Smooth muscle cell (in vitro differentiated cells): ENCODE measurements at regions not wholly inside any gene's neighbourhood (a gene's known extent, or its start where the extent isn't known, plus 50 kb on each side); places are given as distances from the start of the nearest gene placed in this dataset.

ENCODE experiments used
- DNase-seq: peaks from one replicate; lab custom pipeline; 2025; ENCODE audit not compliant: unreplicated experiment; lab: John Stamatoyannopoulos, UW
- H2AFZ ChIP-seq: fragments of 200-600 bp; sonication (generic); 2 replicates; pipeline ENCODE4 v1.6.0; 2016; ENCODE audit warnings: antibody characterized with exemption, low read depth, mild to moderate bottlenecking
- H3F3A ChIP-seq: fragments of 200-600 bp; sonication (generic); 2 replicates; pipeline ENCODE4 v1.6.0; 2017; ENCODE audit warnings: antibody characterized with exemption, low read depth
- H3K27ac ChIP-seq: fragments of 200-600 bp; sonication (generic); 2 replicates; pipeline ENCODE4 v1.5.1; 2016; ENCODE audit warnings: low read depth, mild to moderate bottlenecking
- H3K27me3 ChIP-seq: fragments of 200-600 bp; sonication (generic); 2 replicates; pipeline ENCODE4 v1.6.1; 2016; ENCODE audit warnings: low read depth, mild to moderate bottlenecking
- H3K36me3 ChIP-seq: fragments of 200-600 bp; sonication (generic); 2 replicates; pipeline ENCODE4 v1.5.1; 2016; ENCODE audit warnings: low read depth
- H3K4me1 ChIP-seq: fragments of 200-600 bp; sonication (generic); 2 replicates; pipeline ENCODE4 v1.5.1; 2016; ENCODE audit warnings: low read depth
- H3K4me2 ChIP-seq: fragments of 200-600 bp; sonication (generic); 2 replicates; pipeline ENCODE4 v1.6.0; 2016; ENCODE audit warnings: mild to moderate bottlenecking
- H3K4me3 ChIP-seq: fragments of 200-600 bp; sonication (generic); 2 replicates; pipeline ENCODE4 v1.5.1; 2016; ENCODE audit warnings: mild to moderate bottlenecking
- H3K79me2 ChIP-seq: fragments of 200-600 bp; sonication (generic); 2 replicates; pipeline ENCODE4 v1.6.0; 2016; ENCODE audit warnings: low read depth, mild to moderate bottlenecking
- H3K9ac ChIP-seq: fragments of 200-600 bp; sonication (generic); 2 replicates; pipeline ENCODE4 v1.6.0; 2016; ENCODE audit warnings: low read depth
- H3K9me3 ChIP-seq: fragments of 200-600 bp; sonication (generic); replicated peaks from 2 replicates; pipeline ENCODE4 v1.5.1; 2016; ENCODE audit warnings: low read depth
- H4K20me1 ChIP-seq: fragments of 200-600 bp; sonication (generic); 2 replicates; pipeline ENCODE4 v1.6.0; 2016; ENCODE audit warnings: low read depth
- WGBS: methylation state at CpG from one replicate; pipeline ENCODE4 v1.1.7; 2016; ENCODE audit warnings: low lambda C conversion rate; 5-methylcytosine and 5-hydroxymethylcytosine counted together
- TF ChIP-seq, protein P1 (sequence below): fragments of 200-600 bp; sonication (generic); IDR thresholded peaks from 2 replicates; pipeline ENCODE4 v1.5.1; 2017; ENCODE audit warnings: borderline replicate concordance, mild to moderate bottlenecking, antibody characterized with exemption; ENCODE audit not compliant: insufficient read depth, poor library complexity, severe bottlenecking

- DNase-seq = no peak
- Histone ChIP-seq H4K20me1 (no peaks in the 10 kb centered on the region), H3K27me3 (no peaks in the 10 kb centered on the region), H3K9me3 (no peaks in the 10 kb centered on the region), H2AFZ (no peak overlapping the region), H3K4me3 (no peak overlapping the region), H3K4me2 (no peak overlapping the region), H3K4me1 (no peaks in the 10 kb centered on the region), H3K9ac (no peak overlapping the region), H3K79me2 (no peaks in the 10 kb centered on the region), H3F3A (no peaks in the 10 kb centered on the region), H3K27ac (no peak overlapping the region), H3K36me3 (no peaks in the 10 kb centered on the region)
- TF ChIP-seq, protein P1, sequence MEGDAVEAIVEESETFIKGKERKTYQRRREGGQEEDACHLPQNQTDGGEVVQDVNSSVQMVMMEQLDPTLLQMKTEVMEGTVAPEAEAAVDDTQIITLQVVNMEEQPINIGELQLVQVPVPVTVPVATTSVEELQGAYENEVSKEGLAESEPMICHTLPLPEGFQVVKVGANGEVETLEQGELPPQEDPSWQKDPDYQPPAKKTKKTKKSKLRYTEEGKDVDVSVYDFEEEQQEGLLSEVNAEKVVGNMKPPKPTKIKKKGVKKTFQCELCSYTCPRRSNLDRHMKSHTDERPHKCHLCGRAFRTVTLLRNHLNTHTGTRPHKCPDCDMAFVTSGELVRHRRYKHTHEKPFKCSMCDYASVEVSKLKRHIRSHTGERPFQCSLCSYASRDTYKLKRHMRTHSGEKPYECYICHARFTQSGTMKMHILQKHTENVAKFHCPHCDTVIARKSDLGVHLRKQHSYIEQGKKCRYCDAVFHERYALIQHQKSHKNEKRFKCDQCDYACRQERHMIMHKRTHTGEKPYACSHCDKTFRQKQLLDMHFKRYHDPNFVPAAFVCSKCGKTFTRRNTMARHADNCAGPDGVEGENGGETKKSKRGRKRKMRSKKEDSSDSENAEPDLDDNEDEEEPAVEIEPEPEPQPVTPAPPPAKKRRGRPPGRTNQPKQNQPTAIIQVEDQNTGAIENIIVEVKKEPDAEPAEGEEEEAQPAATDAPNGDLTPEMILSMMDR = no peak
- WGBS = 75% methylated on average over 4 of the region's 4 CpGs
Measured at GRCh38 chr3:164848923-164849322, 229.4 kb downstream of the SI start.

DNA sequence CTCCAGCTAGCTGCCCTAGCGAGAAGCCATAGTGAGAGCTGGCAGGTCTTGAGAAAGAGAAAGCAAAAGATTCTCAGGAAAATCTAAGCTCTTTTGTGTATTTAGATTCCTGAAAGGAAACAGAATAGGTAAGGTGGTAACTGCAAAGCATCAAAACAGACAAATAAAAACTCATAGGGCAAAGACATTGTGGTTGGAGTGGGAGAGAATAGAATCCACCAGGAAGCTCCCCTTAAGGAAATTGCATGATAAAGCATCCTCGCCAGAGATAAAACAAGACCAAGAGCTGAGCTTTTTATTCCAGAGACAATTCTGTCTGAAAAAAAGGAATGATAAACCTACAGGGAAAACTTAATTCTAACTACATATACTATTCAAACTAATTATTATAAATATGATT is 232.6 kb downstream of the SI start:
- Histone ChIP-seq H3F3A (no peaks in the 10 kb centered on the region), H3K4me3 (no peak overlapping the region), H3K4me2 (no peak overlapping the region), H3K27me3 (no peaks in the 10 kb centered on the region), H3K9ac (no peak overlapping the region), H3K9me3 (no peaks in the 10 kb centered on the region), H3K36me3 (no peaks in the 10 kb centered on the region), H3K27ac (no peak overlapping the region), H3K4me1 (no peaks in the 10 kb centered on the region), H2AFZ (no peak overlapping the region), H3K79me2 (no peaks in the 10 kb centered on the region), H4K20me1 (no peaks in the 10 kb centered on the region)
- TF ChIP-seq, protein P1 = no peak
- WGBS = 97% methylated on average over 2 of the region's 2 CpGs
- DNase-seq = no peak

GRCh38 chr3:164832216-164832615 is 246.1 kb downstream of the SI start:
- Histone ChIP-seq H3K36me3 (no peaks in the 10 kb centered on the region), H3K4me2 (no peak overlapping the region), H3K27me3 (no peaks in the 10 kb centered on the region), H4K20me1 (no peaks in the 10 kb centered on the region), H2AFZ (no peak overlapping the region), H3K9ac (no peak overlapping the region), H3K4me3 (no peak overlapping the region), H3K27ac (no peak overlapping the region), H3K9me3 (no peaks in the 10 kb centered on the region), H3K79me2 (no peaks in the 10 kb centered on the region), H3K4me1 (no peaks in the 10 kb centered on the region), H3F3A (no peaks in the 10 kb centered on the region)
- DNase-seq = no peak
- WGBS = 62% methylated on average over 5 of the region's 5 CpGs
- TF ChIP-seq, protein P1 = no peak

- Histone ChIP-seq H3K27ac (no peak overlapping the region), H3K4me2 (no peak overlapping the region), H3K9me3 (no peaks in the 10 kb centered on the region), H2AFZ (no peak overlapping the region), H3K4me1 (no peaks in the 10 kb centered on the region), H3F3A (no peaks in the 10 kb centered on the region), H3K27me3 (no peaks in the 10 kb centered on the region), H3K36me3 (no peaks in the 10 kb centered on the region), H3K9ac (no peak overlapping the region), H3K4me3 (no peak overlapping the region), H4K20me1 (no peaks in the 10 kb centered on the region), H3K79me2 (no peaks in the 10 kb centered on the region)
- TF ChIP-seq, protein P1 = no peak
- 98% methylated on average over 12 of the region's 12 CpGs for WGBS
- DNase-seq = no peak
Measured at GRCh38 chr3:164818318-164818717, 260.0 kb downstream of the SI start.
